SH-SY5Y (cell line): ENCODE measurements at regions not wholly inside any gene's neighbourhood (a gene's known extent, or its start where the extent isn't known, plus 50 kb on each side); places are given as distances from the start of the nearest gene placed in this dataset.

Source experiments
- GATA2 ChIP-seq: IDR thresholded peaks from 2 replicates; pipeline ENCODE4 v1.6.1; 2011; ENCODE audit warnings: mild to moderate bottlenecking, low read depth, low read length
- GATA3 ChIP-seq: IDR thresholded peaks from 2 replicates; pipeline ENCODE4 v1.6.1; 2011; ENCODE audit warnings: low read depth, mild to moderate bottlenecking, low read length, moderate library complexity

- TF ChIP-seq GATA2, result no peak
- TF ChIP-seq GATA3, result no peak
These were observed 107.7 kb upstream of the GDF10 start for GRCh38 chr10:47192273-47192672.
